Coronary artery (tissue), 2 donors: ENCODE measurements at regions not wholly inside any gene's neighbourhood (a gene's known extent, or its start where the extent isn't known, plus 50 kb on each side); places are given as distances from the start of the nearest gene placed in this dataset.

Experiments used
- DNase-seq: peaks from one replicate; pipeline ENCODE4 v3.0.0-alpha.2; 2017; ENCODE audit warnings: low spot score
- H3K27ac ChIP-seq, 2 donors: fragments of 200-600 bp; sonication (generic); one replicate each; pipeline ENCODE4 v1.5.1; 2016 to 2019
- H3K4me3 ChIP-seq: fragments of 200-600 bp; sonication (generic); 2 replicates; pipeline ENCODE4 v1.5.1; 2016; ENCODE audit warnings: mild to moderate bottlenecking, moderate library complexity
- CTCF ChIP-seq: fragments of 200-600 bp; sonication (generic); IDR thresholded peaks from one replicate; pipeline ENCODE4 v1.5.1; 2019; ENCODE audit warnings: antibody characterized with exemption

- H3K4me3 ChIP-seq, result no peak overlapping the region
- no peak for TF ChIP-seq CTCF
- no peak for DNase-seq
- H3K27ac ChIP-seq, result no peak overlapping the region
These were observed 2141.9 kb upstream of the AGA start for GRCh38 chr4:179584101-179584500.

DNA sequence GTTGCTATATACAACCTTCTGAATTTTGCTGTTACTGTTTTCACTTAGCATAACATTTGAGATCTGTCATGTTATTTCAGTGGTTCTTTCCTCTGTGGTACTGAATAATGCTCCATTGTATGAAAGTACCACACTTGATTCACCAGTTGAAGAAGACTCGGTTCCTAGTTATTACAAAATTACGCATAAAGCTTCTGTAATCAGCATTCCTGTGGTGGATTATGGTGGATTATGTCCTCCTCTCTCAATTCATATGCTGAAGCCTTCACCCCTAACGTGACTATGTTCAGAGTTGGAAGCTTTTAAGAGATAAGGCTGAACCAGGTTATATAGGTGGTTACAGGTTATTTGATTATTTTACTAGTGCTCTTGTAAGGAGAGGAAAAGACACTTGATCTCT, 2143.5 kb upstream of the AGA start:
- no peak overlapping the region for H3K27ac ChIP-seq
- no peak for DNase-seq
- H3K4me3 ChIP-seq, result no peak overlapping the region
- no peak for TF ChIP-seq CTCF

DNA sequence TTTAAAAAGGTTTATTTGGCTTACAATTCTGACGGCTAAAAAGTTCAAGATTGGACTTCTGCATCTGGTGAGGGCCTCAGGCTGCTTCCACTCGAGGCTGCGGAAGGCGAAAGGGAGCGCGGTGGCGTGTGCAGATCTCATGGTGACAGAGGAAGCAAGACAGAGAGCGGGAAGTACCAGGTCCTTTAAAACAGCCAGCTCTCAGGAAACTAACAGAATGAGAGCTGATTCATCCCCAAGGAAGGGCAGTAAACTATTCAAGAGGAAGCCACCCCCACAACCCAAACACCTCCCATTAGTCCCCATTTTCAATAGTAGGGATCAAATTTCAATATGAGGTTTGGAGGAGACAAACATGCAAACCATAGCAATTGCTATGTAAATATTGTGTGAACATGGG, 2144.2 kb upstream of the AGA start:
- Histone ChIP-seq H3K4me3 (no peak overlapping the region), H3K27ac (no peak overlapping the region)
- no peak for DNase-seq
- TF ChIP-seq CTCF, result no peak

DNA sequence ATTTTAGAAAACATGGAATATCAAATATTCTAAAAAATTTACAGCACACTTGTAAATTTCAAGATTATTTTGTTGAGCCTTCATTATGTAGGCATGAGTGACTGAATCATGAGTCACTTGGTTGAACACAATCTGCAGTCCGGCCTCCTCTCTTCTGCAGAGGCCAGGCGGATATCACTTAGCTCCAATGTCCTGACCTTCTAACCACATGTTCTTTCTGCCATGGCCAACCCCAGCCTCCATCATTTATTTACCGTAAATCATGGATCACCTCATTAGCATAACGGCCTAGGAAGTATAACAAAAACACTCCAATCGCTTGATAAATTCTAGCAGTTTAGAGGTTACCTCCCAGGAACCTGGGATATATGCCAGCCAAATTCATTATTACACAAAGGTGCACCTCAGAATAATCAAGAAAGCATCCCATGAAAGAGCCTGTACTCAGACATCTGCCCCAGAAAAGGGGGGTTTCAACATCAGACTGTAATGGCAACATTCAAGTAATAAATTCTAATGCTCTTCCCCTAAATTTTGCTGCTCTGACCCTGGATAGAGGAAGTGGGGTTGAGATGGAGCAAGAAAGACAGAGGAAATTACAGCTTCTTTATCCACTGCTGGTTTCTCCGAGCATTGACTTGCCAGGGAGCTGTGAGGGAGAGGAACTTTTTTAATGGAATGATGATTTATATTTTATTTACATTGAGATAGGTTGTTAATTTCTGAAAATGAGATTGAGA, 2153.6 kb upstream of the AGA start:
- no peak for DNase-seq
- H3K4me3 ChIP-seq, result no peak overlapping the region
- H3K27ac ChIP-seq, result no peak overlapping the region
- TF ChIP-seq CTCF, result no peak

DNA sequence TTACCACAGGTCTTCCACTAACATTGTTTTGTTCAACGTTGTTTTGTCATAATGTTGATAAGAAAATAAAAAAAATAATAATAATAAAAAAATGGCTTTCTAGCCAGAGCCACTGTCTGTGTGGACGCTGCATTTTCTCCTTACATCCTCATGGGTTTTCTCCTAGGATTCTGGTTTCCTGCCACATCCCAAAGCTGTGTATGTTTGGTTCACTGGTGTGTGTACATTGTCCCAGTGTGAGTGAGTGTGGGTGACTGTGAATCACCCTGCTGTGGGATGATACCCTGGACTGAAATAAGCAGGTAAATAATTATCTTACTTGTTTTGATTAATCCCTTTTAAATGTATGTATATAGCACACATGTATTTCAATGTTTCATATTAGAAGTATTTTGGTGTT, 2154.4 kb upstream of the AGA start:
- no peak for DNase-seq
- Histone ChIP-seq H3K4me3 (no peak overlapping the region), H3K27ac (no peak overlapping the region)
- no peak for TF ChIP-seq CTCF

DNA sequence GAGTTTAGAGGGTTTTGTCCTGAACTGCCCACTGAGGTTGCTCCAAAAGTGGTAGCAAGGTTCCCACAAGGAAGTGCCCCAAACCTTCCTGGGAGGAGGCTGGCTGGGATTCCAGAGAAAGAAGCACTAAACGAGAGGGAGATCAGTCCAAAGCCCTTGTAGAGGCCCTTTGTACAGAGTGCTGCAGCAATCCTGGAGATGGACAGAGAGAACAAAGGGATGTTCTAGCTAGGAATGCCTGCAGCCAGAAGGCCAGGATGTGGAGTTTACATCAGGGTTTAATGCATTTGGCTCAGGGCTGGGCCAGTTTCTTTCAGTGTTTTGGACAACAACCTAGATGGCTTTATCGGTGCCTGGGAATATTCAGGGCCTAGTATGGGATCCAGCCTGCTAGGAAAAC, 2155.1 kb upstream of the AGA start:
- no peak overlapping the region for H3K27ac ChIP-seq
- H3K4me3 ChIP-seq, result no peak overlapping the region
- no peak for TF ChIP-seq CTCF
- no peak for DNase-seq

DNA sequence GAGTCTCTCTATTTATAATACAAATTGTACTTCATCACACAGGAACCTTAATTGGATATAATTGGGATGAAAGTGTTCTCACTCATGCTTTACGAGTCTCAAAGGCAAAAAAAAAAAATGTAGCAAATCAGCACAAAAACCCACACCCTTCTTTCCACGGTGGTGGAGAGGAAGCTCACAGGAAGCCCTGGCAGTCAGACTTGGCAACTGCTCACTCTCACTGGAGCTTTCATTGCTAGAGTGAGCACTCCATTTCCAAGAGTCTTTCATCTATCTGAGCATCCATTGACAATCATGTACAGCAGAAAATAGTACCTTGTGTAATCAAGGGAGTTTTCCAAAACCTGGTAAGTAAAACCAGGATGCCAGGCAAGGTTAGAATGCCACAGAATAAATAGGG, 2159.4 kb upstream of the AGA start:
- H3K4me3 ChIP-seq, result no peak overlapping the region
- no peak for DNase-seq
- no peak overlapping the region for H3K27ac ChIP-seq
- no peak for TF ChIP-seq CTCF
